NT2/D1 (cell line): ENCODE measurements at regions not wholly inside any gene's neighbourhood (a gene's known extent, or its start where the extent isn't known, plus 50 kb on each side); places are given as distances from the start of the nearest gene placed in this dataset.

Experiments
- SUZ12 ChIP-seq: IDR thresholded peaks from 2 replicates; pipeline ENCODE4 v1.6.1; 2011; ENCODE audit not compliant: insufficient read length, insufficient read depth; ENCODE audit errors: extremely low read depth
- ZNF274 ChIP-seq: IDR thresholded peaks from 2 replicates; pipeline ENCODE4 v1.6.1; 2011; ENCODE audit warnings: mild to moderate bottlenecking, low read depth, low read length

DNA sequence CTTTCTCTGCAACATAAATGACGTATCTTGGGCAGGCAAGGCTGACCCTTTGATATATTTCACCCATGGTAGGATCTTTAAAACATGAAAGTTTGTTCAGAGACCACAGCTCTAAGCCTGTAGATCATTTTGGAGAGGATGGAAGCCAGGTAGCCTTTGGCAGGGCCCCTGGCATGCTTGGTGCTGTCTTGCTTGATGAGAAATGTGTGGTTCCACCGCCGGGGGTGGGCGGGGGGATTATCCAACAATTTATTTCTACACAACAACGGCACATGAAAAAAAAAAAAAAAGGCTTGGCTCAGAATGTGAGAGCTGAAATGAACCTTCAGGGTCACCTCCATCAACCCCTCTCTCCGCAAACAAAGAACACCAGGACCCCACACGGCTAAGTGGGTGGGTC is 112.9 kb upstream of the MBNL2 start:
- TF ChIP-seq SUZ12 (no peak), ZNF274 (no peak)
